IMR-90 (cell line): ENCODE measurements at regions not wholly inside any gene's neighbourhood (a gene's known extent, or its start where the extent isn't known, plus 50 kb on each side); places are given as distances from the start of the nearest gene placed in this dataset.

Source experiments
- ATAC-seq: fragments of 200-7000 bp; cut with Tn5 transposase; 2 replicates; pipeline ENCODE4 v1.9.1; 2020; ENCODE audit warnings: low read depth, mild to moderate bottlenecking, moderate library complexity
- BruUV-seq: library from RNA; stranded (reverse); fragments of 400-500 nt; replicated peaks from 2 replicates; lab custom pipeline; 2021; lab: Mats Ljungman, UMichigan
- CTCF ChIA-PET: fragments of 300-600 bp; formaldehyde crosslinking; extraction: SDS; loops from one replicate; lab custom pipeline; 2021; ENCODE audit warnings: antibody characterized with exemption; lab: Yijun Ruan, JAX
- POLR2A ChIA-PET: fragments of 300-600 bp; sonication (Branson Sonifier 250); formaldehyde crosslinking; loops from one replicate; lab custom pipeline; 2022; ENCODE audit warnings: antibody characterized with exemption; ENCODE audit not compliant: unreplicated experiment; lab: Charles Lee
- DNase-seq: peaks from one replicate; pipeline ENCODE4 v3.0.0; 2013
- H2AFZ ChIP-seq: replicated peaks from 2 replicates; pipeline ENCODE3; 2013; ENCODE audit warnings: low read length, mild to moderate bottlenecking; ENCODE audit not compliant: poor library complexity
- H2AK5ac ChIP-seq: 2 replicates; pipeline ENCODE4 v1.6.1; 2013; ENCODE audit warnings: low read depth, low read length, inconsistent platforms
- H2AK9ac ChIP-seq: replicated peaks from 2 replicates; pipeline ENCODE3; 2013; ENCODE audit warnings: mild to moderate bottlenecking, low read depth, low read length, moderate library complexity; ENCODE audit not compliant: poor library complexity
- H2BK120ac ChIP-seq: 2 replicates; pipeline ENCODE4 v1.6.1; 2013; ENCODE audit warnings: low read depth, low read length, inconsistent platforms
- H2BK15ac ChIP-seq: 3 replicates; pipeline ENCODE4 v1.6.1; 2013; ENCODE audit warnings: low read depth, low read length, inconsistent platforms
- H2BK20ac ChIP-seq: 2 replicates; pipeline ENCODE4 v1.6.1; 2013; ENCODE audit warnings: low read depth, mild to moderate bottlenecking, inconsistent platforms, low read length, moderate library complexity
- H2BK5ac ChIP-seq: 2 replicates; pipeline ENCODE4 v1.6.1; 2013; ENCODE audit warnings: mild to moderate bottlenecking, low read depth, low read length, inconsistent platforms; ENCODE audit not compliant: poor library complexity, severe bottlenecking
- H3K14ac ChIP-seq: replicated peaks from 2 replicates; pipeline ENCODE4 v1.6.1; 2013; ENCODE audit warnings: low read depth, low read length, inconsistent platforms
- H3K18ac ChIP-seq: 2 replicates; pipeline ENCODE4 v1.6.1; 2013; ENCODE audit warnings: low read depth, low read length, control low read depth
- H3K23ac ChIP-seq: 2 replicates; pipeline ENCODE4 v1.6.1; 2013; ENCODE audit warnings: low read depth, low read length, inconsistent platforms
- H3K27ac ChIP-seq: 2 replicates; pipeline ENCODE4 v1.5.1; 2013; ENCODE audit warnings: mild to moderate bottlenecking, control low read depth, low read length; ENCODE audit not compliant: insufficient read depth
- H3K27me3 ChIP-seq: 2 replicates; pipeline ENCODE4 v1.6.1; 2013; ENCODE audit warnings: low read length; ENCODE audit not compliant: control insufficient read depth, insufficient read depth
- H3K36me3 ChIP-seq: 2 replicates; pipeline ENCODE4 v1.6.1; 2013; ENCODE audit warnings: low read length, mixed read lengths; ENCODE audit not compliant: control insufficient read depth, insufficient read depth
- H3K4ac ChIP-seq: 2 replicates; pipeline ENCODE4 v1.6.1; 2013; ENCODE audit warnings: low read depth, low read length, inconsistent platforms
- H3K4me1 ChIP-seq: 2 replicates; pipeline ENCODE4 v1.6.1; 2013; ENCODE audit warnings: low read length, mixed read lengths; ENCODE audit not compliant: control insufficient read depth, insufficient read depth
- H3K4me2 ChIP-seq: 2 replicates; pipeline ENCODE4 v1.6.1; 2013; ENCODE audit warnings: low read depth, mild to moderate bottlenecking, control low read depth, low read length, moderate library complexity
- H3K4me3 ChIP-seq: 2 replicates; pipeline ENCODE4 v1.5.1; 2013; ENCODE audit warnings: low read depth, mild to moderate bottlenecking, control low read depth, low read length, moderate library complexity; ENCODE audit not compliant: insufficient read depth
- H3K56ac ChIP-seq: 2 replicates; pipeline ENCODE4 v1.6.1; 2013; ENCODE audit warnings: low read length, inconsistent platforms; ENCODE audit not compliant: insufficient read depth; ENCODE audit errors: extremely low read depth
- H3K79me1 ChIP-seq, 2 experiments: 2 replicates each; pipeline ENCODE4 v1.6.1; 2013; ENCODE audit warnings: low read length in 2 of 2, inconsistent platforms in 1 of 2, low read depth in 1 of 2
- H3K9ac ChIP-seq: 2 replicates; pipeline ENCODE4 v1.6.1; 2013; ENCODE audit warnings: low read depth, low read length, control low read depth
- H3K9me1 ChIP-seq: 2 replicates; pipeline ENCODE4 v1.6.1; 2013; ENCODE audit warnings: low read length, inconsistent platforms; ENCODE audit not compliant: insufficient read depth
- H3K9me3 ChIP-seq: 2 replicates; pipeline ENCODE4 v1.6.1; 2013; ENCODE audit warnings: low read length; ENCODE audit not compliant: control insufficient read depth, insufficient read depth
- H4K20me1 ChIP-seq: 2 replicates; pipeline ENCODE4 v1.6.1; 2013; ENCODE audit warnings: low read length, inconsistent platforms; ENCODE audit not compliant: insufficient read depth
- H4K5ac ChIP-seq: 2 replicates; pipeline ENCODE4 v1.6.1; 2013; ENCODE audit warnings: mild to moderate bottlenecking, low read depth, low read length, control low read depth
- H4K8ac ChIP-seq, 2 experiments: 2 replicates each; pipeline ENCODE4 v1.6.1; 2013; ENCODE audit warnings: low read depth in 2 of 2, low read length in 2 of 2, control low read depth in 1 of 2, inconsistent platforms in 1 of 2
- H4K91ac ChIP-seq: 2 replicates; pipeline ENCODE4 v1.6.1; 2013; ENCODE audit warnings: low read depth, low read length, inconsistent platforms; ENCODE audit not compliant: insufficient read depth
- BHLHE40 ChIP-seq: fragments of 150-350 bp; IDR thresholded peaks from 2 replicates; pipeline ENCODE4 v1.6.1; 2016; ENCODE audit warnings: mild to moderate bottlenecking, low read depth, low read length
- CEBPB ChIP-seq: IDR thresholded peaks from 2 replicates; pipeline ENCODE4 v1.6.1; 2012; ENCODE audit warnings: low read depth, low read length, improper control_type of control experiment
- CHD1 ChIP-seq: IDR thresholded peaks from 2 replicates; pipeline ENCODE4 v1.6.1; 2012; ENCODE audit warnings: low read depth, low read length, improper control_type of control experiment
- FOS ChIP-seq: fragments of 150-350 bp; IDR thresholded peaks from 2 replicates; pipeline ENCODE4 v1.6.1; 2016; ENCODE audit warnings: low read depth, low read length
- MAFK ChIP-seq: IDR thresholded peaks from 2 replicates; pipeline ENCODE4 v1.6.1; 2012; ENCODE audit warnings: low read depth, low read length, improper control_type of control experiment
- MAZ ChIP-seq: IDR thresholded peaks from 2 replicates; pipeline ENCODE4 v1.6.1; 2012; ENCODE audit warnings: low read depth, mild to moderate bottlenecking, low read length, improper control_type of control experiment, moderate library complexity, borderline replicate concordance
- MXI1 ChIP-seq: IDR thresholded peaks from 2 replicates; pipeline ENCODE4 v1.6.1; 2012; ENCODE audit warnings: low read depth, mild to moderate bottlenecking, low read length, moderate library complexity, borderline replicate concordance
- NFE2L2 ChIP-seq: fragments of 150-350 bp; IDR thresholded peaks from 2 replicates; pipeline ENCODE4 v1.6.1; 2016; ENCODE audit warnings: low read depth, mild to moderate bottlenecking, low read length
- POLR2A ChIP-seq: IDR thresholded peaks from 2 replicates; pipeline ENCODE4 v1.6.1; 2012; ENCODE audit warnings: mild to moderate bottlenecking, low read depth, low read length
- RAD21 ChIP-seq: IDR thresholded peaks from 2 replicates; pipeline ENCODE4 v1.6.1; 2012; ENCODE audit warnings: low read length, improper control_type of control experiment
- RCOR1 ChIP-seq: IDR thresholded peaks from 2 replicates; pipeline ENCODE4 v1.6.1; 2012; ENCODE audit warnings: mild to moderate bottlenecking, low read length, improper control_type of control experiment; ENCODE audit not compliant: insufficient replicate concordance
- RFX5 ChIP-seq: IDR thresholded peaks from 2 replicates; pipeline ENCODE4 v1.8.0; 2012; ENCODE audit warnings: low read depth, mild to moderate bottlenecking, low read length, moderate library complexity
- SMC3 ChIP-seq: fragments of 150-350 bp; IDR thresholded peaks from 2 replicates; pipeline ENCODE4 v1.6.1; 2016; ENCODE audit warnings: low read depth, mild to moderate bottlenecking, antibody characterized with exemption, low read length, moderate library complexity
- WGBS, 2 experiments: methylation state at CpG; one replicate each; pipeline versions ENCODE4 v1.1.5 to v1.1.7; 2013; ENCODE audit warnings: missing lambda C conversion rate in 2 of 2; ENCODE audit not compliant: insufficient read length in 1 of 2; ENCODE audit errors: extremely low coverage in 2 of 2; 5-methylcytosine and 5-hydroxymethylcytosine counted together
- dilution Hi-C: fragments of 300-500 bp; cut with HindIII; formaldehyde crosslinking; loops from one replicate; pipeline ENCODE4 v1.14.3; 2018; ENCODE audit warnings: low sequenced_read_pairs; ENCODE audit not compliant: unreplicated experiment
- in situ Hi-C: fragments of 300-500 bp; cut with MboI; formaldehyde crosslinking; loops from 3 replicates; pipeline ENCODE4 v1.14.3; 2019; ENCODE audit warnings: low sequenced_read_pairs, inconsistent platforms, mixed read lengths
- intact Hi-C: fragments of 100-400 bp; cut with micrococcal nuclease; formaldehyde crosslinking; loops from 2 replicates; pipeline ENCODE4 v1.10.0; 2022
- TF ChIP-seq, protein P1 (sequence below): conservative IDR thresholded peaks from 2 replicates; pipeline ENCODE4 v1.5.1; 2012; ENCODE audit warnings: mild to moderate bottlenecking, low read depth, low read length, improper control_type of control experiment
- TF ChIP-seq, protein P2 (sequence below): fragments of 150-350 bp; IDR thresholded peaks from 2 replicates; pipeline ENCODE4 v1.6.1; 2017; ENCODE audit warnings: mild to moderate bottlenecking, antibody characterized with exemption, low read length, low read depth
- TF ChIP-seq, protein P3 (sequence below): fragments of 150-350 bp; IDR thresholded peaks from 2 replicates; pipeline ENCODE4 v1.6.1; 2016; ENCODE audit warnings: low read depth, mild to moderate bottlenecking, low read length, moderate library complexity, borderline replicate concordance

DNA sequence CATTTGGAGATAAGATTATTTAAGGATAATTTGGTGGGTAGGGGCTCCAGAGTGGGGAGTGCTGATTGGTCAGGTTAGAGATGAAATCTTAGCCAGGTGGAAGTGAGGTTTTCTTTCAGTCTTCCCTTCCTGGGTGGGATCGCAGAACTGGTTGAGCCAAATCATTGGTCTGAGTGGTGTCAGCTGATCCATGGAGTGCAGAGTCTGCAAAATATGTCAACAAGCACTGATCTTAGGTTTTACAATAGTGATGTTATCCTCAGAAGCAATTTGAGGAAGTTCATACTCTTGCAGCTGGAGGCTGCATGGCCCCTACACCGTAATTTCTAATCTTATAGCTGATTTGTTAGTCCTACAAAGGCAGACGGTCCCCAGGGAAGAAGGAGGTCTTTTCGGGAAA, 1483.4 kb upstream of the ZEB2 start:
- H3K9me3 ChIP-seq, result no peaks in the 10 kb centered on the region
- no peak overlapping the region for H3K4me3 ChIP-seq
- H3K27me3 ChIP-seq, result no peaks in the 10 kb centered on the region
- H2BK5ac ChIP-seq, result no peak overlapping the region
- H2BK15ac ChIP-seq, result no peak overlapping the region
- H2BK20ac ChIP-seq, result no peak overlapping the region
- DNase-seq (no peak), ATAC-seq (no peak)
- no peak overlapping the region for H4K8ac ChIP-seq
- H2BK120ac ChIP-seq, result no peak overlapping the region
- H2AFZ ChIP-seq, result no peak overlapping the region
- H3K4me2 ChIP-seq, result no peak overlapping the region
- H3K4ac ChIP-seq, result no peak overlapping the region
- no peaks in the 10 kb centered on the region for H4K20me1 ChIP-seq
- TF ChIP-seq, protein P1, sequence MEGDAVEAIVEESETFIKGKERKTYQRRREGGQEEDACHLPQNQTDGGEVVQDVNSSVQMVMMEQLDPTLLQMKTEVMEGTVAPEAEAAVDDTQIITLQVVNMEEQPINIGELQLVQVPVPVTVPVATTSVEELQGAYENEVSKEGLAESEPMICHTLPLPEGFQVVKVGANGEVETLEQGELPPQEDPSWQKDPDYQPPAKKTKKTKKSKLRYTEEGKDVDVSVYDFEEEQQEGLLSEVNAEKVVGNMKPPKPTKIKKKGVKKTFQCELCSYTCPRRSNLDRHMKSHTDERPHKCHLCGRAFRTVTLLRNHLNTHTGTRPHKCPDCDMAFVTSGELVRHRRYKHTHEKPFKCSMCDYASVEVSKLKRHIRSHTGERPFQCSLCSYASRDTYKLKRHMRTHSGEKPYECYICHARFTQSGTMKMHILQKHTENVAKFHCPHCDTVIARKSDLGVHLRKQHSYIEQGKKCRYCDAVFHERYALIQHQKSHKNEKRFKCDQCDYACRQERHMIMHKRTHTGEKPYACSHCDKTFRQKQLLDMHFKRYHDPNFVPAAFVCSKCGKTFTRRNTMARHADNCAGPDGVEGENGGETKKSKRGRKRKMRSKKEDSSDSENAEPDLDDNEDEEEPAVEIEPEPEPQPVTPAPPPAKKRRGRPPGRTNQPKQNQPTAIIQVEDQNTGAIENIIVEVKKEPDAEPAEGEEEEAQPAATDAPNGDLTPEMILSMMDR, result no peak
- TF ChIP-seq CEBPB (no peak), RAD21 (no peak), NFE2L2 (no peak), CHD1 (no peak), RFX5 (no peak), BHLHE40 (no peak), RCOR1 (no peak), MXI1 (no peak), SMC3 (no peak), FOS (no peak), POLR2A (no peak), MAFK (no peak), MAZ (no peak)
- TF ChIP-seq, protein P2, sequence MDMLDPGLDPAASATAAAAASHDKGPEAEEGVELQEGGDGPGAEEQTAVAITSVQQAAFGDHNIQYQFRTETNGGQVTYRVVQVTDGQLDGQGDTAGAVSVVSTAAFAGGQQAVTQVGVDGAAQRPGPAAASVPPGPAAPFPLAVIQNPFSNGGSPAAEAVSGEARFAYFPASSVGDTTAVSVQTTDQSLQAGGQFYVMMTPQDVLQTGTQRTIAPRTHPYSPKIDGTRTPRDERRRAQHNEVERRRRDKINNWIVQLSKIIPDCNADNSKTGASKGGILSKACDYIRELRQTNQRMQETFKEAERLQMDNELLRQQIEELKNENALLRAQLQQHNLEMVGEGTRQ, result no peak
- TF ChIP-seq, protein P3, sequence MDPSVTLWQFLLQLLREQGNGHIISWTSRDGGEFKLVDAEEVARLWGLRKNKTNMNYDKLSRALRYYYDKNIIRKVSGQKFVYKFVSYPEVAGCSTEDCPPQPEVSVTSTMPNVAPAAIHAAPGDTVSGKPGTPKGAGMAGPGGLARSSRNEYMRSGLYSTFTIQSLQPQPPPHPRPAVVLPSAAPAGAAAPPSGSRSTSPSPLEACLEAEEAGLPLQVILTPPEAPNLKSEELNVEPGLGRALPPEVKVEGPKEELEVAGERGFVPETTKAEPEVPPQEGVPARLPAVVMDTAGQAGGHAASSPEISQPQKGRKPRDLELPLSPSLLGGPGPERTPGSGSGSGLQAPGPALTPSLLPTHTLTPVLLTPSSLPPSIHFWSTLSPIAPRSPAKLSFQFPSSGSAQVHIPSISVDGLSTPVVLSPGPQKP, result no peak
- no peak overlapping the region for H3K27ac ChIP-seq
- WGBS, 2 experiments, result no CpG with 5 or more reads among the region's 4 CpGs
- H3K4me1 ChIP-seq, result no peaks in the 10 kb centered on the region
- H3K23ac ChIP-seq, result no peak overlapping the region
- H3K79me1 ChIP-seq, result no peaks in the 10 kb centered on the region
- CTCF ChIA-PET, result interaction anchor here (1.2 kb wide), 1 partner anchor 10 kb away, joined by 4 read pairs; no protein-coding TSS in a partner anchor
- no peak overlapping the region for H4K5ac ChIP-seq
- no peak overlapping the region for H3K14ac ChIP-seq
- no TSS peak for BruUV-seq
- no peak overlapping the region for H3K56ac ChIP-seq
- in situ Hi-C loops (no loop called here), intact Hi-C loops (loop anchor here (10.0 kb wide), 1 partner anchor 311 kb away; no protein-coding TSS in a partner anchor), dilution Hi-C loops (no loop called here)
- H3K18ac ChIP-seq, result no peak overlapping the region
- POLR2A ChIA-PET, result no interaction called here
- no peaks in the 10 kb centered on the region for H3K36me3 ChIP-seq
- H2AK5ac ChIP-seq, result no peak overlapping the region
- H2AK9ac ChIP-seq, result no peak overlapping the region
- no peak overlapping the region for H3K9ac ChIP-seq
- H4K91ac ChIP-seq, result no peak overlapping the region
- no peaks in the 10 kb centered on the region for H3K9me1 ChIP-seq
